C4-2B (cell line): ENCODE measurements at regions not wholly inside any gene's neighbourhood (a gene's known extent, or its start where the extent isn't known, plus 50 kb on each side); places are given as distances from the start of the nearest gene placed in this dataset.

Source experiments
- CTCF ChIP-seq: fragments of 450-650 bp; conservative IDR thresholded peaks from 2 replicates; pipeline ENCODE4 v1.5.1; 2017; ENCODE audit warnings: mild to moderate bottlenecking
- ZFX ChIP-seq: fragments of 450-650 bp; IDR thresholded peaks from 2 replicates; pipeline ENCODE4 v1.6.1; 2017

- TF ChIP-seq CTCF (no peak), ZFX (no peak)
These were observed 84.7 kb upstream of the IRX2 start for GRCh38 chr5:2836133-2836532.
